OCI-LY7 (cell line): ENCODE measurements at regions not wholly inside any gene's neighbourhood (a gene's known extent, or its start where the extent isn't known, plus 50 kb on each side); places are given as distances from the start of the nearest gene placed in this dataset.

Experiments
- CTCF ChIP-seq: fragments of 200-600 bp; sonication (generic); conservative IDR thresholded peaks from 2 replicates; pipeline ENCODE4 v1.5.1; 2014; ENCODE audit warnings: mild to moderate bottlenecking, antibody characterized with exemption, low read length, moderate library complexity, mixed read lengths
- EZH2phosphoT487 ChIP-seq: fragments of 200-600 bp; sonication (generic); IDR thresholded peaks from 2 replicates; pipeline ENCODE4 v1.6.1; 2018; ENCODE audit warnings: low read depth, borderline replicate concordance, mild to moderate bottlenecking, mixed run types, antibody characterized with exemption, low read length, moderate library complexity, mixed read lengths

- TF ChIP-seq CTCF: no peak
- TF ChIP-seq EZH2phosphoT487: no peak
Observed at GRCh38 chrX:83997781-83998180, 136.8 kb downstream of the CYLC1 start.
